ENCODE measurements at regions not wholly inside any gene's neighbourhood (a gene's known extent, or its start where the extent isn't known, plus 50 kb on each side); places are given as distances from the start of the nearest gene placed in this dataset.
"Not testable (repeated sequence)": the region's sequence is repeated elsewhere in the genome, so short reads cannot be mapped to it uniquely, and the experiment has no call there.

GRCh38 chr9:42568942-42569556, 385.6 kb downstream of the SPATA31A6 start:
- TF ChIP-seq CTCF, POLR2A (IDR thresholded peaks at IDR 0.05): not testable (repeated sequence)

Data from Peyer's patch (tissue), 4 donors.